ENCODE measurements at regions not wholly inside any gene's neighbourhood (a gene's known extent, or its start where the extent isn't known, plus 50 kb on each side); places are given as distances from the start of the nearest gene placed in this dataset.
A peak's percentile ranks its signal among the peaks of the same experiment; 100 is the strongest.

DNA sequence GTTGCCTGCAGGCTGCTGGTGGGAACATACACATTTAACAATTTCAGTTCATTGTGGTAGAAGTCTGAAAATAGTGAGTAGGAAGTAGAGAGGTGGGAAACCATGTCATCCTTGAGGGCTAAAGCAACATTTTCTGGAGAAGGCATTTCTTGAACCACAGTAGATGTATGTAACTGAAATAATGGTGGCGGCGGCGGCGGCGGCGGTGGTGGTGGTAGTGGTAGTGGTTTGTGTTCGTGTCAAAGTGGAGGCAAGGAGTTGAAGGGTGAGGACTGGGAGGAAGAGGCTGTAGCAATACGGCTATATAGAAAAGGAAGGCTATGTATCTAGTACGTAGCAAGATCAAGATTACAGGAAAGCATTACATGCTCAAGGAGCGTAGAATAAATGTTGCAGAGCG lies 1381.6 kb upstream of the TENM3 start:
- no peak overlapping the region for H3K27ac ChIP-seq
- TF ChIP-seq, protein P1, sequence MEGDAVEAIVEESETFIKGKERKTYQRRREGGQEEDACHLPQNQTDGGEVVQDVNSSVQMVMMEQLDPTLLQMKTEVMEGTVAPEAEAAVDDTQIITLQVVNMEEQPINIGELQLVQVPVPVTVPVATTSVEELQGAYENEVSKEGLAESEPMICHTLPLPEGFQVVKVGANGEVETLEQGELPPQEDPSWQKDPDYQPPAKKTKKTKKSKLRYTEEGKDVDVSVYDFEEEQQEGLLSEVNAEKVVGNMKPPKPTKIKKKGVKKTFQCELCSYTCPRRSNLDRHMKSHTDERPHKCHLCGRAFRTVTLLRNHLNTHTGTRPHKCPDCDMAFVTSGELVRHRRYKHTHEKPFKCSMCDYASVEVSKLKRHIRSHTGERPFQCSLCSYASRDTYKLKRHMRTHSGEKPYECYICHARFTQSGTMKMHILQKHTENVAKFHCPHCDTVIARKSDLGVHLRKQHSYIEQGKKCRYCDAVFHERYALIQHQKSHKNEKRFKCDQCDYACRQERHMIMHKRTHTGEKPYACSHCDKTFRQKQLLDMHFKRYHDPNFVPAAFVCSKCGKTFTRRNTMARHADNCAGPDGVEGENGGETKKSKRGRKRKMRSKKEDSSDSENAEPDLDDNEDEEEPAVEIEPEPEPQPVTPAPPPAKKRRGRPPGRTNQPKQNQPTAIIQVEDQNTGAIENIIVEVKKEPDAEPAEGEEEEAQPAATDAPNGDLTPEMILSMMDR (conservative IDR thresholded peaks at IDR 0.05), result no peak
- TF ChIP-seq ZFX (IDR thresholded peaks at IDR 0.05), result no peak

GRCh38 chr4:180866933-180867643 lies 1376.1 kb upstream of the TENM3 start:
- TF ChIP-seq ZFX (IDR thresholded peaks at IDR 0.05), result no peak
- TF ChIP-seq, protein P1 (conservative IDR thresholded peaks at IDR 0.05), result no peak
- H3K27ac ChIP-seq, result no peak overlapping the region

DNA sequence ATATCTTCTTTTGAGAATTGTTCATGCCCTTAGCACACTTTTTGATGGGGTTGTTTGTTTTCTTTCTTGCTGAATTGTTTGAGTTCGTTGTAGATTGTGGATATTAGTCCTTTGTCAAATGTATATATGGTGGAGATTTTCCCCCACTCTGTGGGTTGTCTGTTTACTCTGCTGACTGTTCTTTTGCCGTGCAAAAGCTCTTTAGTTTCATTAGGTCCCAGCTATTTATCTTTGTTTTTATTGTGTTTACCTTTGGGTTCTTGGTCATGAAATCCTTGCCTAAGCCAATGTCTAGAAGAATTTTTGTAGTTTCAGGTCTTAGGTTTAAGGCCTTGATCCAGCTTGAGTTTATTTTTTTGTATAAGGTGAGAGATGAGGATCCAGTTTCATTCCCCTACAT lies 1372.6 kb upstream of the TENM3 start:
- H3K27ac ChIP-seq, result no peak overlapping the region
- TF ChIP-seq, protein P1 (conservative IDR thresholded peaks at IDR 0.05), result no peak
- TF ChIP-seq ZFX (IDR thresholded peaks at IDR 0.05), result no peak

- no peak for TF ChIP-seq ZFX (IDR thresholded peaks at IDR 0.05)
- no peak overlapping the region for H3K27ac ChIP-seq
Measured at GRCh38 chr4:180898305-180898704, 1344.9 kb upstream of the TENM3 start.

DNA sequence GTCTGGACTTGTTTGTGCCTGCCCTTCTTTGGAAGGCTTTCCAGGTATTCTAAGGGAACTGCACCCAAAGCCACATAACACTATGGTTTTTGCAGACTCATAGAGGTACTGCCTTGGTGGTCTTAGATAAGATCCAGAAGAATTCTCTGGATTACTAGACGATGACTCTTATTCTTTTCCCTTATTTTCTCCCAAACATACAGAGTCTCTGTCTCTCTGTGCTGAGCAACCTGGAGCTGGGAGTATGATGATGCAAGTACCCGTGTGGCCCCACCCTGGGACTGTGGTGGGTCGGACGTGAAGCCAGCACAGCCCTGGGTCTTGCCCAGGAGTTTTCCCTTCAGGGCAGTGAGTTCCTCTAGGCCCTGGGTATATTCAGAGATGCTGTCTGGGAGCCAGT lies 1342.4 kb upstream of the TENM3 start:
- no peak overlapping the region for H3K27ac ChIP-seq
- TF ChIP-seq, protein P1 (conservative IDR thresholded peaks at IDR 0.05), result no peak
- no peak for TF ChIP-seq ZFX (IDR thresholded peaks at IDR 0.05)

DNA sequence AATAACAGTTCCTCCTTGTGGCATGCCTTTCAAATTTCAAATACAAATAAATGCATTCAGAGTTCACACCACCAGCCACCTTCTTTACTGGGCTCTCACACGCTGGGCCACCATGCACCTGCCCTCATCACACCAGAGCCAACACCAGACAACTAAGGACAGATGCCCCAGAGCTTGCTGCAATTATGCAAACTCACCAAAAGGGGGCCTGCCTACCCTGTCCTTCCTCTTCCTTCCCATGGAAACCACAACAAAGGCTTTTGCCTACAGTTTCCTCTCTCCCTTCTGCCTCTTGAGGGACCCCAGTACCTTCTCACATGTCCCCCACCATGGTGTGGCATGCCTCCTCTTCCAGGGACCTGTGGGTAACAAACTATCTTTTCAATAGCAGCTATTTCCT lies 1333.9 kb upstream of the TENM3 start:
- no peak overlapping the region for H3K27ac ChIP-seq
- no peak for TF ChIP-seq ZFX (IDR thresholded peaks at IDR 0.05)
- TF ChIP-seq, protein P1 (conservative IDR thresholded peaks at IDR 0.05), result peak; percentile 25

- H3K27ac ChIP-seq, result no peak overlapping the region
- TF ChIP-seq, protein P1 (conservative IDR thresholded peaks at IDR 0.05), result no peak
- TF ChIP-seq ZFX (IDR thresholded peaks at IDR 0.05), result no peak
Measured at GRCh38 chr4:180913750-180914149, 1329.5 kb upstream of the TENM3 start.

DNA sequence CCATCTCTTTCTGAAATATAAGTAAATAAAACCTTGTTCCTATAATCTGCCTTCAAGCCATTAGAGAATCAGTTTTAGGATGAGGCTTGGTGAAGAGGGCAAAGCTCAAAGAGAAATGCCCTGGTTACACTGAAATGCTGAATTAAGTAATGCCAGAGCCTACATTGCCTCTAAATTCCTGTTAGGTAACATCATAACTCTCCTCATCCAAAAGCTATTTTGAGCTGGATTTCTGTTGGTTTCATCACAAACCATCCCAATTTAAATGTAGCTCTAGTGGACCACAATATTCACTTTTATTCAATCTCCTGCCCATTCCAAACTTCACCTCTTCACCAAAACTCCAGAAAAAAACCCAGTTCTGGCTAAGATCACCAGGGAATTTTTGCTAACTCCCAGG lies 1319.7 kb upstream of the TENM3 start:
- no peak overlapping the region for H3K27ac ChIP-seq
- TF ChIP-seq ZFX (IDR thresholded peaks at IDR 0.05), result no peak
- TF ChIP-seq, protein P1 (conservative IDR thresholded peaks at IDR 0.05), result no peak

All from C4-2B (cell line).